HEK293T (cell line): ENCODE measurements at regions not wholly inside any gene's neighbourhood (a gene's known extent, or its start where the extent isn't known, plus 50 kb on each side); places are given as distances from the start of the nearest gene placed in this dataset.

ENCODE experiments used
- CTBP1 ChIP-seq: fragments of 450-650 bp; IDR thresholded peaks from 2 replicates; pipeline ENCODE4 v1.6.1; 2016; ENCODE audit warnings: borderline replicate concordance
- FOXK2 ChIP-seq: fragments of 450-650 bp; IDR thresholded peaks from 2 replicates; pipeline ENCODE4 v1.6.1; 2016; ENCODE audit warnings: mild to moderate bottlenecking
- FOXM1 ChIP-seq: fragments of 450-650 bp; IDR thresholded peaks from 2 replicates; pipeline ENCODE4 v1.6.1; 2017; ENCODE audit warnings: mild to moderate bottlenecking, borderline replicate concordance
- HDGF ChIP-seq: fragments of 450-650 bp; IDR thresholded peaks from 2 replicates; pipeline ENCODE4 v1.6.1; 2017; ENCODE audit warnings: antibody characterized with exemption, borderline replicate concordance
- L3MBTL2 ChIP-seq: fragments of 450-650 bp; conservative IDR thresholded peaks from 2 replicates; pipeline ENCODE4 v1.6.1; 2016; ENCODE audit warnings: mild to moderate bottlenecking
- SP1 ChIP-seq: fragments of 450-650 bp; IDR thresholded peaks from 2 replicates; pipeline ENCODE4 v1.6.1; 2017

DNA sequence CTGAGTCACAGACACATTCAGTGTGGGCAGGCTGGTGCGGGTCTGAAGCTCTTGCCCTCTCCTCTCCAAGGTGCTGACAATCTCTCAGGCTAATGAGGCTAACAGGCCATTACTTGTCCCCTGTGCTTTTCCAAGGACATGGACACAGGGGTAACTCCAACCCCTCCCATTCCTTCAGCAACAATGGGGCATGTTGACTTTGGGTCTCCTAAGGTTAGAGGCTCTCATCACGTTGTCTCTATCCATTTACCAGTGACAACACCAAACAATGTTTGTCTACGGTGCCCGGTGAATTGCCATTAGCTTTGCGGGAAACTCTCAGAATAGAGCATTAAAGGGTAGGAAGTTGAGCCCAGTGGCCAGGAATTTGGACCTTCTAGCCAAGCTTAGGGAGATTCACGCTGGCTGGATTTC is 101.6 kb upstream of the TNS3 start:
- TF ChIP-seq FOXM1 (no peak), CTBP1 (no peak), SP1 (no peak), L3MBTL2 (no peak), HDGF (no peak), FOXK2 (no peak)
